HCT116 (cell line): ENCODE measurements at regions not wholly inside any gene's neighbourhood (a gene's known extent, or its start where the extent isn't known, plus 50 kb on each side); places are given as distances from the start of the nearest gene placed in this dataset.

Source experiments
- ATAC-seq: fragments of 200-7000 bp; cut with Tn5 transposase; 2 replicates; pipeline ENCODE4 v1.9.1; 2020; ENCODE audit warnings: mild to moderate bottlenecking, moderate library complexity
- BruUV-seq: library from RNA; stranded (reverse); fragments of 400-500 nt; replicated peaks from 2 replicates; lab custom pipeline; 2021; lab: Mats Ljungman, UMichigan
- CTCF ChIA-PET: fragments of 300-600 bp; sonication (Branson Sonifier 250); formaldehyde crosslinking; loops from one replicate; lab custom pipeline; 2021; ENCODE audit warnings: antibody characterized with exemption; lab: Charles Lee
- POLR2A ChIA-PET: fragments of 300-600, 350-600 bp; sonication (Branson Sonifier 250); formaldehyde crosslinking; loops from one replicate; lab custom pipeline; 2021; ENCODE audit warnings: antibody characterized with exemption; lab: Charles Lee
- RAD21 ChIA-PET, 2 experiments: fragments of 300-600 bp; sonication (Branson Sonifier 250); formaldehyde crosslinking; loops; one replicate each; lab custom pipeline; 2023; ENCODE audit warnings: low total read pairs in 2 of 2; ENCODE audit not compliant: uncharacterized antibody in 2 of 2, unreplicated experiment in 2 of 2, low non-redundant PET in 1 of 2; lab: Charles Lee
- DNase-seq: peaks from one replicate; pipeline ENCODE4 v3.0.0-alpha.2; 2010; ENCODE audit warnings: low read depth, low spot score
- H2AFZ ChIP-seq: fragments of 200-600 bp; shearing (Covaris generic), sonication (generic); 2 replicates; pipeline ENCODE4 v1.6.1; 2017; ENCODE audit warnings: low read depth, mixed run types, mixed read lengths, antibody characterized with exemption, low read length; ENCODE audit not compliant: poor library complexity, severe bottlenecking
- H3K27ac ChIP-seq: 2 replicates; pipeline ENCODE4 v1.5.1; 2012; ENCODE audit warnings: low read depth, low read length
- H3K27me3 ChIP-seq: fragments of 200-600 bp; sonication (generic); 2 replicates; pipeline ENCODE4 v1.6.1; 2016; ENCODE audit warnings: mixed run types, low read length, mixed read lengths; ENCODE audit not compliant: insufficient read depth
- H3K36me3 ChIP-seq, 2 experiments: fragments of 200-500 bp in 1 of 2; fragments of 200-600 bp in 1 of 2; sonication (Bioruptor generic) in 1 of 2; sonication (generic) in 1 of 2; 2 replicates each; pipeline versions ENCODE4 v1.5.1 to v1.6.1; 2014 to 2016; ENCODE audit warnings: low read length in 2 of 2, inconsistent platforms in 1 of 2, mixed read lengths in 1 of 2, mixed run types in 1 of 2; ENCODE audit not compliant: insufficient read depth in 2 of 2, control insufficient read depth in 1 of 2
- H3K4me1 ChIP-seq, 2 experiments: fragments of 200-600 bp in 1 of 2; sonication (generic) in 1 of 2; 2 replicates each; pipeline versions ENCODE4 v1.5.1 to v1.6.1; 2012 to 2017; ENCODE audit warnings: low read length in 2 of 2, inconsistent platforms in 1 of 2, mild to moderate bottlenecking in 1 of 2, mixed read lengths in 1 of 2, mixed run types in 1 of 2, moderate library complexity in 1 of 2; ENCODE audit not compliant: insufficient read depth in 2 of 2, control insufficient read depth in 1 of 2
- H3K4me2 ChIP-seq: fragments of 200-600 bp; sonication (generic); 2 replicates; pipeline ENCODE4 v1.6.1; 2017; ENCODE audit warnings: mixed run types, low read length, mixed read lengths
- H3K4me3 ChIP-seq, 2 experiments: fragments of 200-600 bp in 1 of 2; sonication (generic) in 1 of 2; replicated peaks in 1 of 2; 2 replicates each; pipeline ENCODE4 v1.5.1; 2011 to 2016; ENCODE audit warnings: low read length in 2 of 2, control low read depth in 1 of 2, low read depth in 1 of 2, mild to moderate bottlenecking in 1 of 2, mixed read lengths in 1 of 2, mixed run types in 1 of 2
- H3K79me2 ChIP-seq: fragments of 200-600 bp; sonication (generic); 2 replicates; pipeline ENCODE4 v1.6.1; 2017; ENCODE audit warnings: mild to moderate bottlenecking, mixed run types, low read length, moderate library complexity, mixed read lengths; ENCODE audit not compliant: insufficient read depth
- H3K9ac ChIP-seq: fragments of 200-600 bp; sonication (generic); 2 replicates; pipeline ENCODE4 v1.6.1; 2016; ENCODE audit warnings: low read length, mixed read lengths
- H3K9me2 ChIP-seq: fragments of 200-600 bp; sonication (generic), shearing (Covaris generic); 2 replicates; pipeline ENCODE4 v1.6.1; 2017; ENCODE audit warnings: mixed run types, mild to moderate bottlenecking, moderate library complexity; ENCODE audit not compliant: insufficient read depth
- H3K9me3 ChIP-seq, 2 experiments: fragments of 200-500 bp in 1 of 2; fragments of 200-600 bp in 1 of 2; sonication (Bioruptor generic) in 1 of 2; sonication (generic) in 1 of 2; 2 replicates each; pipeline ENCODE4 v1.6.1; 2014 to 2017; ENCODE audit warnings: low read length in 2 of 2, mixed read lengths in 2 of 2, inconsistent platforms in 1 of 2, low read depth in 1 of 2, mild to moderate bottlenecking in 1 of 2, mixed run types in 1 of 2, moderate library complexity in 1 of 2; ENCODE audit not compliant: control insufficient read depth in 1 of 2, insufficient read depth in 1 of 2
- H4K20me1 ChIP-seq: fragments of 200-600 bp; sonication (generic), shearing (Covaris generic); 2 replicates; pipeline ENCODE4 v1.6.1; 2017; ENCODE audit warnings: mixed run types, mild to moderate bottlenecking, moderate library complexity; ENCODE audit not compliant: insufficient read depth
- EGR1 ChIP-seq: IDR thresholded peaks from 2 replicates; pipeline ENCODE4 v1.6.1; 2012; ENCODE audit warnings: low read depth
- ELF1 ChIP-seq: IDR thresholded peaks from 2 replicates; pipeline ENCODE4 v1.6.1; 2012; ENCODE audit warnings: low read depth, borderline replicate concordance
- EZH2phosphoT487 ChIP-seq: fragments of 200-600 bp; IDR thresholded peaks from 2 replicates; pipeline ENCODE4 v1.6.1; 2018; ENCODE audit warnings: antibody characterized with exemption, borderline replicate concordance
- MAX ChIP-seq: IDR thresholded peaks from 2 replicates; pipeline ENCODE4 v1.6.1; 2012
- POLR2A ChIP-seq: IDR thresholded peaks from 2 replicates; pipeline ENCODE4 v1.7.0; 2011; ENCODE audit warnings: borderline replicate concordance; ENCODE audit not compliant: insufficient read depth, insufficient read length; ENCODE audit errors: extremely low read depth
- POLR2AphosphoS5 ChIP-seq: IDR thresholded peaks from 2 replicates; pipeline ENCODE4 v1.6.1; 2011; ENCODE audit warnings: mild to moderate bottlenecking, low read depth, low read length, moderate library complexity
- REST ChIP-seq: IDR thresholded peaks from 2 replicates; pipeline ENCODE4 v1.6.1; 2012; ENCODE audit warnings: low read depth
- SRF ChIP-seq: IDR thresholded peaks from 2 replicates; pipeline ENCODE4 v1.6.1; 2012; ENCODE audit warnings: low read depth
- TCF7L2 ChIP-seq: IDR thresholded peaks from 2 replicates; pipeline ENCODE4 v1.7.0; 2011; ENCODE audit warnings: borderline replicate concordance, inconsistent platforms; ENCODE audit not compliant: insufficient read depth, insufficient read length; ENCODE audit errors: extremely low read depth
- YY1 ChIP-seq: IDR thresholded peaks from 2 replicates; pipeline ENCODE4 v1.6.1; 2011; ENCODE audit warnings: low read length, low read depth, moderate library complexity, mild to moderate bottlenecking; ENCODE audit not compliant: insufficient replicate concordance; ENCODE audit errors: extremely low read depth
- ZBTB33 ChIP-seq: IDR thresholded peaks from 2 replicates; pipeline ENCODE4 v1.6.1; 2011; ENCODE audit warnings: mild to moderate bottlenecking, low read length, moderate library complexity; ENCODE audit not compliant: insufficient replicate concordance; ENCODE audit errors: extremely low read depth
- ZFX ChIP-seq: fragments of 450-650 bp; IDR thresholded peaks from 2 replicates; pipeline ENCODE4 v1.6.1; 2017
- ZNF274 ChIP-seq: fragments of 200-500 bp; sonication (Bioruptor generic); IDR thresholded peaks from 2 replicates; pipeline ENCODE4 v1.6.1; 2014; ENCODE audit warnings: mild to moderate bottlenecking, low read depth, low read length, inconsistent platforms
- intact Hi-C: fragments of 100-400 bp; cut with micrococcal nuclease; formaldehyde crosslinking; loops from 2 replicates; pipeline ENCODE4 v1.10.0; 2022

- RAD21 ChIA-PET = no interaction called here
- POLR2A ChIA-PET = no interaction called here
- ATAC-seq (no peak), DNase-seq (no peak)
- BruUV-seq = no TSS peak
- Histone ChIP-seq H3K4me2 (no peak overlapping the region), H3K9me2 (no peaks in the 10 kb centered on the region), H3K4me1 (no peaks in the 10 kb centered on the region), H3K4me3 (no peak overlapping the region), H3K27ac (no peak overlapping the region), H3K9me3 (no peaks in the 10 kb centered on the region), H4K20me1 (no peaks in the 10 kb centered on the region), H3K79me2 (no peaks in the 10 kb centered on the region)
- intact Hi-C loops = no loop called here
- TF ChIP-seq ZNF274 (no peak), REST (peak; percentile 62)
- TF ChIP-seq, all 23 proteins: peak for 1
- no peak overlapping the region for H2AFZ ChIP-seq
- H3K36me3 ChIP-seq = no peaks in the 10 kb centered on the region
- H3K27me3 ChIP-seq = peaks cover 78% of the 10 kb centered on the region
- CTCF ChIA-PET = no interaction called here
- no peak overlapping the region for H3K9ac ChIP-seq
Observed at GRCh38 chr22:27075028-27075678, 417.8 kb downstream of the MIAT start.

- Histone ChIP-seq H3K27me3 (peaks cover 78% of the 10 kb centered on the region), H3K4me3 (no peak overlapping the region), H3K4me1 (no peaks in the 10 kb centered on the region), H3K9ac (no peak overlapping the region), H3K36me3 (no peaks in the 10 kb centered on the region), H3K79me2 (no peaks in the 10 kb centered on the region), H3K9me2 (no peaks in the 10 kb centered on the region), H4K20me1 (no peaks in the 10 kb centered on the region), H3K27ac (no peak overlapping the region), H2AFZ (no peak overlapping the region), H3K4me2 (no peak overlapping the region), H3K9me3 (no peaks in the 10 kb centered on the region)
- ChIA-PET CTCF (no interaction called here), RAD21 (no interaction called here), POLR2A (no interaction called here)
- no TSS peak for BruUV-seq
- ATAC-seq (no peak), DNase-seq (no peak)
- intact Hi-C loops = no loop called here
- TF ChIP-seq TCF7L2 = no peak
- TF ChIP-seq EZH2phosphoT487 = no peak
- TF ChIP-seq ZBTB33 = no peak
- TF ChIP-seq ZFX = no peak
- TF ChIP-seq EGR1 = no peak
- no peak for TF ChIP-seq ELF1
- TF ChIP-seq MAX = no peak
- TF ChIP-seq YY1 = no peak
- TF ChIP-seq SRF = no peak
- no peak for TF ChIP-seq POLR2AphosphoS5
- no peak for TF ChIP-seq POLR2A
Observed at GRCh38 chr22:27075891-27076290, 418.5 kb downstream of the MIAT start.
